ENCODE measurements at regions not wholly inside any gene's neighbourhood (a gene's known extent, or its start where the extent isn't known, plus 50 kb on each side); places are given as distances from the start of the nearest gene placed in this dataset.
"Not testable (repeated sequence)": the region's sequence is repeated elsewhere in the genome, so short reads cannot be mapped to it uniquely, and the experiment has no call there.

DNA sequence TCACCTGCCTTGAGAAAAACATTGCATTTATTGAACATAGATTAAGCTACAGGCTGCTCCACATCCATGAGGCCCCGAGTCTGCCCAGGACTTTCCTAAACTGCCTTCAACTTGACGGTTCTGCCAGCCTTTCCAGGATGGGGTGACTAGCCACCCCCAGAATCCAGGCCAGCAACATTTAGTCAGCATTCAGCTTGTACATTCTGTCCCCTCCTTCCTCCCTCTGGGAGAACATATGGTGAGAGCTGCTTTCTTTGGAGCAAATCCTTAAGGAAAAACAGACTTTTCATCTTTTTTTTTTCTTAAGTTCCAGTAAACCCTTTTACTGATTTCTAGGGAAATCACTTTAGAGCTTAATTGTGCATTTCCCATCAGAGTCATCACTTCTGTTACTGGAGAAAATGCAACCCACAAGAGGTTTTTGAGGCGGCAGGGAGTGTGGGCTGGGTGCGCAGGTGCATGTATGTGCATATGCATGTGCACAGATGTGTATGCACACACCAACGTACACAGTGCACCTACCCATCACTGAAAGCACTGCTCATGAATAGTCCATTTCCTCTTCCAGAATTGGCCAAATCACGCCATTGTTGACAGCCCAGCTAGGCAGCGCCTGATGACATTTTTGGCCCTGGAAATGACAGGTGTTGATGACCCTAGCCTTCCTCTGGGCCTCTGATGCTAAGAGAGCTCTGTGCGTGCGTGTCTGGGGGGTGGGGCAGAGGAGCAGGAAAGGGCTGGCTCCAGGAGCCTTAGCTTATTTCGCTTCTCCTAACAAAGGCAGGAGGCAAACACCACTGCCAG is 145.6 kb downstream of the HSD17B3 start:
- DNase-seq (ENCODE audit: low read depth): peak; percentile 36

DNA sequence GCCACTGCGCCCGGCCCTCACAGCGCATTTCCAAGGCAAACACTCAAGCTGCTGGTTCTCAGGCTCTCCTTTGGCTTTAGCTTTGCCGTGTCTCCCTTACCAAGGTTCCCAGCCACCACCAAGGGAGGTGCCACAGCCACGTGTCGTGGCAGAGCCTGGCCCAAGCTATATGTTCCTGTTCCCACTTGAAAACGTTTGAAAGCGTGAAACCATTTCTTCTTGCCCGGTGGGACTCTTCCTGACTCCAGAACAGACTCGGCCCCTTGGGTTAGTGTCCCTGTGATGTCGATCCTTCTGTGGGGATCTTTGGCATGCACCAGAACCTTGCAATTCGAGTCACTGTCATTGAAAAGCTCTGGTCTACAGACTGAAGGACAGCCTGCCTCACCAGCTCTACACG is 147.9 kb downstream of the HSD17B3 start:
- no peak for DNase-seq (ENCODE audit: low read depth)

DNA sequence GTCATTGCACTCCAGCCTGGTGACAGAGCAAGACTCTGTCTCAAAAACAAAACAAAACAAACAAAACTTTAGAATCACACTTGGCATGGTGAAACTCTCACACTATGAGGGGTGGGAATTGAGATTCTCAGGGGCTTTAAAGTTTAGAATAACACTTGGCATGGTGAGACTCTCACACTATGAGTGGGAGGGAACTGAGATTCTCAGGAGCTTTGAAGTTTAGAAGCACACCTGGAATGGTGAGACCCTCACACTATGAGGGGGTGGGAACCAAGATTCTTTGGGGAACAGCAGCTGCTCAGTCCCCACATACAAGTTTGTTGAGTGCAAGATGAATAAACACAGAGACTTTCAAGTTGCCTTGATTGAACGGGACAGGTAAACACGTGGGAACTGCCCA is 149.4 kb downstream of the HSD17B3 start:
- no peak for DNase-seq (ENCODE audit: low read depth)

DNA sequence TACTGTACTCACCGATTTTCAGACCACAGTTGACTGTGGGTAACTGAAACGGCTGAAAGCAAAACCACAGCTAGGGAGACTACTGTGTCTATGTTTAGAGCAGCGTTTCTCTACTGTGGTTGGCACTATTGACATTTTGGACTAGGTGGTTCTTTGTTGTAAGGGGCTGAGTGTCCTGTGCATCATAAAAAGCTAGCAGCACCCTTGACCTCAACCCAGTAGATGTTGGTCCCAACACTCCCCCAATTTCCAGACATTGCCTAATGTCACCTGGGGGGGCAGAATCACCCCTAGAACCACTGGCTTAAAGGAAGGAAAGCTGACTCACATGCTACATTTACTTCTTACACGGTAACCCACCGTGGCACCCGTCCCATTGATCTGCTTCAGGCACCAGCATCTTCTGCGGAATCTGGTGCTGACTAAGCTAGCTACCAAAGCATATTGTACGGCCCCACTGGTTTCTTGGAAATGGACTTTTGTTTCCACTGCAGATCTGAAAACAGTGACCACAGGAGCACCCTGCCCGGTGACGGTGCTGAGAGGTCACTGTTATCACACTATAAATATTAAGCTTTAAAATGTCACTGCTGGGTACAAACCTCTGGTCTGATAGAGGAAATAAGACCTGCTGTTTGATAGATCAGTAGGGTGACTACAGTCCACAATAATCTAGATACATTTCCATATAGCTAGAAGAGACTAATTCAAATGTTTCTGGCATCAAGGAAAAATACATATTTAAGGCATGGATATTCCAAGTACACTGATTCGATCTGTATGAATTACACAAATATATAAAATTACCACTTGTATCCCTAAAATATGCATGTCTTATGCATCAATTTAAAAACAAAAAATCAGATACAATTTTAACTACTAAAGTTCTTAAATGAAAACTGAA is 151.4 kb downstream of the HSD17B3 start:
- DNase-seq (ENCODE audit: low read depth): no peak

DNA sequence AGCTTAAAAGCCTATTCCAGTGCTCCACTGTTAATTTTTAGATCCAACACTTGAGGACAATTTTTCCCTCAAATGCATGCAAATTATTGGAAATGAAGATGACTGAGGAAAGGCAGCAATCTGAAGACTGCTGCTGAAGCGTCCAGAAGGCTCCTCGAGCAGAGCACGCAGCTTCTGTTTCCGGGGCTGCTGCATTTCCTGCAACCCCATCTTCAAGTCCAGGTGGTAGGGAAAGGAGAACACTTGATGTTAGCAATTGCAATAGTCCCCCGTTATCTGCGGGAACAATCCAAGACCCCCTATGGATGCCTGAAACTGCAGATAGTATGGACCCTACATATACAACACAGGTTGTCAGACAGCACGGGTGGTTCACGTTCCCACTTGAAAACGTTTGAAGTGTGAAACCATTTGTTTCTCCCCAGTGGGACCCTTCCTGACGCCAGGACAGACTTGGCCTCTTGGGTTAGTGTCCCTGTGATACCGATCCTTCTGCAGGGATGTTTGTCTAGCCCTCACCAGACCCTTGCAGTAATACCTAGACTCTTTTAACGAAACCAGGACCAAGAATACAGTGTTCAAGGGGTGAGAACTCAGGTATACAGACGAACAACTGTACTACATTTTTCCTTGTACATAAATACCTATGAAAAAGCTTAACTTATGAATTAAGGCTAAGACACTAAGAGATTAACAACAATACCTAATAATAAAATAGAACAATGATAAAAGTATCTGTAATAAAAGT is 152.3 kb downstream of the HSD17B3 start:
- no peak for DNase-seq (ENCODE audit: low read depth)

DNA sequence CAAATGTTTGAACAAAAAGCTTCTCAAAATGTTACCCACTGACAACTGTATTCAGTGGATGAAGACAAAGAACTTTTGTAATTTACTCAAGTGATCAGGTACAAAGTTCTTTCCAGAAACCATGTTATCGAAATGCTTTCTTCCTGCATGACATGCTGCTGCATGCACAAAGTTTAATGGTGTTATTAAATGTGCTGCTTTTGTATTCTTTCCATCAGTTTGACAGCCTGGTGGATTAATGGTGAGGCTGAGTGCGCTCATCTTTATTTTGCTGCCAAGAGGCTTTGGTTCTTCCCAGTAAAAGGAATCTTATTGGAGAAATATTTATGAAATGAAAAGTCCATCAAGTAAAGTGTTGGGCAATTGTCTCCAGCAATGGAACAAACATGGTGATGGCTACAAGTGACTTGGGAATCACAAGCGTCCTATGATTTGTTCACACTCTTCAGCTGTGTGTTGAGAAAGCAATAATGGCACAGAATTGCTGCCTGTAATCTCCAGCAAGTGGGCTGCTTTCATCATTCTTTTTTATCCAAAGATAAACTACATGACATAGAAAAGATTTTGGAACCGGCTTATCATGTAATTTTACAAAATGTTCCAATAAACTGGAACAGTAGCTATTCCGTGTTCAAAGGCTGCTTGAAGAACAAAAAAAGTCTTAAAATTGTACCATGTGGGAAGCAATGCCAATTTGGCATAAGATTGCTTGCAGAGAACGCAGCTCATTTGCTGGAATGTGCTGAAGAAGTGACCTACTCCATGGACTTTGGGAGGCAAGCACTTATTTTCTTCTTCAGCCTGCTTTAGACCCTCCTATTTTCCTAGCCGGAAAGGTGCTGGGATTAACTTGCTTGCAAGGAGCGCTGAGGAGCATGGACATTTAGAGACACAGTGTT is 153.1 kb downstream of the HSD17B3 start:
- DNase-seq (ENCODE audit: low read depth): no peak

DNA sequence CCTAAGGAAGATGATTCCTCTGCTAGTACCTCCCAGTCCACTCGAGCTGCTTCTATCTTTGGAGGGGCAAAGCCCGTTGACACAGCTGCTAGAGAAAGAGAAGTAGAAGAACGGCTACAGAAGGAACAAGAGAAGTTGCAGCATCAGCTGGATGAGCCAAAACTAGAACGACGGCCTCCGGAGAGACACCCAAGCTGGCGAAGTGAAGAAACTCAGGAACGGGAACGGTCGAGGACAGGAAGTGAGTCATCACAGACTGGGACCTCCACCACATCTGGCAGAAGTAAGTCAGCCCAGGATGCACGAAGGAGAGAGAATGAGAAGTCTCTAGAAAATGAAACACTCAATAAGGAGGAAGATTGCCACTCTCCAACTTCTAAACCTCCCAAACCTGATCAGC is 154.9 kb downstream of the HSD17B3 start:
- DNase-seq (ENCODE audit: low read depth): not testable (repeated sequence)

DNA sequence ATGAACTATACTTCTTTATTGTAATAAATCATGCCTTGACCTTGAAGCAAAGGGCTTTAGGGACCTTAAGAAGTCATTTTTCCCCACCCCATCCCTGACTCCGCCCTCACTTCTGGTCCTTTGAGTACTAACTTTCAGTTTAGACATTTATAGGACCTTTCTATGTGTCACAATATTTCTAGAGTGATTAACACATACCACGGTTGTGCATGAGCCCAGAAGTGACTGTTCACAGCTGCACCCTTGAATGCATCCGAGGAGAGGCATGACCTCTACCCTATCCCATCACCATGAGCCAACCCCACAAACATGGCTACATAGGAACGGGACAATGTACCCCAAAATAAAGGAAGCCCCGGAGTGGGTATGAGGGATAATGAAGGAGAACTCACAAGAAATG is 160.3 kb downstream of the HSD17B3 start:
- DNase-seq (ENCODE audit: low read depth): no peak

DNA sequence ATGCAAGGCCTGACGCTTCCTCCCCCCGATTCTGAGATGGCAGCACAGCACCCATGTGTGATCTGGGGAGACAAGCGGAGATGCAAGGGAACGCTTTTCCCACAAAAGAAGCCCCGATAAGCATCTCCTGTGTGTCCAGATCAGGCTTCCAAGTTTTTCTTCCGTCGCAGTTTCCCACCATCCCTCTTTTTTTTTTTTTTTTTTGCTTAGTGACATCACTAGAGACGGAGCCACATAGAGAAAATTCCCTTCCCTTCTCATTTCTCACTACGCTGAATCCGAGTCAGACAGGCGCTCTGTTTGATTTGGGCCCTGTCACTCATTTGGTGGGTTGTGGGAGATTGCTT is 160.9 kb downstream of the HSD17B3 start:
- no peak for DNase-seq (ENCODE audit: low read depth)

DNA sequence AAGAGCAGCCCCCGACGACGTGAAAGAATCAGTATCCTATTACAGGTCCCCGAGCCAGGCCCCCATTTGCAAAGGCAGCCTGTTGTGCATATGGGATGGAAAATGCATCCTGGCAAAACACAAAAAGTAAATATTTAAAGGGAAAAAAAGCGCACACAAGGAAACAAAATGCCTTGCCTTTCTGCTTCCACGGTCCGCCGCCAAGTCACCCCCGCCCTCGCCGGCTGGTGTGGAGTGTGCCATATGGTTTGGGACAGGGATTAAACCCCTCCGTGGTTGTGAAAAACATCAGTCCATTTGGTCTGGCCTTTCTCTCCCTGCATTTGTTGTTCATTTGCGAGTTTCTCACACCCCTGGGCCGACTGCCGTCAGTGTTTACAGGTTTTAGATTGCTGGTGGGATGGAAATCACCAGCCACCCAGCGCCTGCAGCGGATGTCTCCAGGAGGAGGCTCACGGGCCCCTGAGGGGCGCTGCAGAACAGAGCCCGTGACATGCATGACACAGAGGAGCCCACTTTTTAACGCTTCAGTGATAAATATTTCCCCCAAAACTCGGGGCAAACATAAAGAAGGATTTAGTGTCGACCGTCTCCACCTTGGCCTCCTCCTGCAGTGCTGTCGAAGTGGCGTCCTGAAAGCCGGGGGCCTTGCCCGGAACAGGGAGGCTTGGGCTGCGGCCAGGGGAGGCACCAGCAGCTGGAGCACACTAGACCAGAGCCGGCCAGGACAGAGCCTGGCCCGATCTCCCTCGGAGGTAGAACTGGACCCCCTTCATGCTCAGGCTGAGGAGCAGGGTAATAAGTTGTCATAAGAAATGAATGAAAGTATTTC is 161.5 kb downstream of the HSD17B3 start:
- no peak for DNase-seq (ENCODE audit: low read depth)

DNA sequence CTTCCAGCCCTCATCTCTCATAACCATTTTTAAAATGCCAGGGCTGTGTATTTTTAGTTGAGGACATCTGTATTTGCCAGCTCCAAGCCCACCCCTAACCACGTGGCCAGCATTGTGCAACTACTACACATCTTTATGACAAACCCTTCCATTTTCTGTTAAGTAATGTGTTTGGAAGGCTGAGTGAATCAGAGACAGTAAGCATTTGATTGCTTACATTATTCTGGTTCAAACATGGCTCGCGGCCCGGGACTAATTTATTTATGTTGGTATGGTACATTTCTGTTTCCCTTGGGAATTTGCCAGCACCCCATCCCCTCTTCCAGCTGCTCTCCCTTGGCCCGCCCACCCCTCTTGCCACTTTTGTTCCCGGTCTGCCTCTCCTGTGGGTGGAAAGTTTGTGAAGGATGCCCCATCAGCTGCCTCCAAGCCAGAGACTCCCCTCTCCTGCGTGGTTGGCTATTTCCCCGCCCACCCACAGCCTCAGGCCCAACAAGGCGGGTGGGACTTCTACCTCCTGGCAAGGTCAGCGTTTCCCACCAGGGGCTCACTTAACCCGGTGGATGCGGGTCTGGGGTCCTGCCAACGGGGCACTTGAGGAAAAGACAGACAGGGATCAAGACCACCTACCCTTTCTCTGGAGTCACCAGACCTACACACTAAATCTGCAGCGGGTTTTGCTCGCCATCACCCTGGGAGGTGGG is 162.2 kb downstream of the HSD17B3 start:
- peak; percentile 81 for DNase-seq (ENCODE audit: low read depth)

DNA sequence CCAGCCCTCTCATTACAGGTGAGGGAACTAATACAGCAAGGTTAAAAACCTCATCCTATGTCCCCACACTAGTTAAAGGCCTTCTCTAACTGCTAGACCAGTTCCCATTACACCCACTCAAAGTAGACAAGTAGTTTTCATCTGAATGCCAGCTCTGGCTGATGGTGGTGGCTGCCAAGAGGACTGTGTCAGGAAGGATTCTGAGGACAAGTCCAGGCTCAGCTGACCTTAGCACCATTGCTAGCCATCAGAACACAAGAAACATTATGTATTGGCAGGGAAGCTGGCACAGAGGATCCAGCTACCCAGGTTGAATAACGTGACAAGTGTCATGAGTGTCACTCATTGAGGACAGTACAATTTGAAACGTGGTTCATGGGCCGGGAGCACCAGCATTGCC is 163.4 kb downstream of the HSD17B3 start:
- DNase-seq (ENCODE audit: low read depth): no peak

DNA sequence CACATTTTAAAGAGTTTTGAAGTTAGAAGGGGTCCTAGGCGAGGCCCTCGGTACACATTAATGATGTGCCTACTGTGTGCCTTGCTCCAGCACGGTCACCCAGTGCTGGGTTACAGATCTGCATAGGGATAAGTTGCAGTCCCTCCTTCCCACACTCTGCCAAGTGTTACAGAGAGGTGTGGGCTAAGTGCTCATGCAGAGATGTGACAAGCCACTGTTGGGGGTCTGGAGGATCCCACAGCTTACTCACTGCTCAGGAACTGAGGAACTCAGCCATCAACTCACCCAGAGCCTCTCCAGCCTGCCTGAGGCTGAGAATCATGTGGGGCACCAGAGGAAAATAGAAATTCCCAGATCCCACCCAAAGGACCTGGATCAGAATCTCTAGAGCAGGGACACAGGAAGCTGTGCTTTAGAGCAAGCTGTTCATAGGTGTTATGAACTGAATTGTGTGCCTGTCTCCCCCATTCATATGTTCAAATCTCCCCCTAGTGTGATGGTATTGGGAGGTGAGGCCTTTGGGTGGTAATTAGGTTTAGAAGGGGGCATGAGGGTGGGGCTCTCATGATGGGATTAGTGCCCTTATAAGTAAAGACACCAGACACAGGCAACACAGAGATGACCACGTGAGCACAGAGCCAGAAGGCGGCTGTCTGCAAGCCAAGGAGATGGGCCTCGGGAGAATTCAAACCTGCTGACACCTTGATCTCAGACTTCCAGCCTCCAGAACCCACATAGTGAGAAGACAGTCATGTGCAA is 164.1 kb downstream of the HSD17B3 start:
- no peak for DNase-seq (ENCODE audit: low read depth)

DNA sequence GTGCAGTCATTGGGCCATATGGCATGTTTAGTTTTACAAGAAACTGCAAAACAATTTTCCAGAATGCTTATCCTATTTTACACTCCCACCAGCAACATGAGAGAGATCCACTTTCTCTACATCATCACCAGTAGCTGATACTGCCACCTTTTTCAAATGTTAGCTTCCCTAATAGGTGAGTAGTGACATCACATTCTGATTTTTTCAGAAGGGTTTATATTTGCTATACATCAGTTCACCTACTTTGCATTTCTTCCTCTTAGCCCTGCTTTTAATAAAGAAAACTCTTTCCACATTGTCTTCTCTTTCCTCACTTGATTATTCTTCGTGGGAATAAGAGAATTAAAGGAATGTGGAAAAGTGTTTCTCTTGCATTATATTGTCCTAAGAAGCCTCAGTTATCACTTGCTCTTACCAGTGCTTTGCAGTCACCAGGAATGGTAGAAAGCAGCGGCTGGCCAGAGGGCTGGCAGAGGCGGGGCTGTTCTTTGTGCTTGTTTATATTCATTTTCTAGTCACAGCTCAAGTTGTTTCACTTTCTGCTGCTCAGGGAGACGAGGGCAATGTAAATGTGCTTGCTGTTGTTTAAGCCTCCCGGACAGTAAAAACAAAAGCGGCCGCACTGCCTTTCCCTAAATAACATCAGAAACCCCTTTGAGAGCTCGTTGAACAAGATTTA is 164.8 kb downstream of the HSD17B3 start:
- DNase-seq (ENCODE audit: low read depth): peak; percentile 45

DNA sequence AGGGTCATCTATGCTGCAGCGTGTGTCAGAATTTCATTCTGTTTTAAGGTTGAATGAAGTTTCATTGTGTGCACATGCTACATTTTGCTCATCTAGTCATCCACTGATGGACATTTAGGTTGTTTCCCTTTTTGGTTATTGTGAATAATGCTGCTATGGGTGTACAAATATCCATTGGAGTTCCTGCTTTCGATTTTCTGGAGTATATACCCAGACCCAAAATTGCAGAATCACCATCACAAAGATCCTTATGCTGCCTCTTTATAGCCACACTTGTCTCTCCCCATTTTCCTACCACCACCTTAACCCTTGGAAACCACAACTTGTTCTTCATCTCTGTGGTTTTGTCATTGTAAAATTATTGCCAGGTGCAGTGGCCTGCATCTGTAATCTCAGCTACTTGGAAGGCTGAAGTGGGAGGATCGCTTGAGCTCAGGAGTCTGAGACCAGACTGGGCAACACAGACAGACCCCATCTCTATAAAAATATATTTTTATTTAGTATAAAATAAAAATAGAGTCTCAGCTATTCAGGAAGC is 166.2 kb downstream of the HSD17B3 start:
- no peak for DNase-seq (ENCODE audit: low read depth)

DNA sequence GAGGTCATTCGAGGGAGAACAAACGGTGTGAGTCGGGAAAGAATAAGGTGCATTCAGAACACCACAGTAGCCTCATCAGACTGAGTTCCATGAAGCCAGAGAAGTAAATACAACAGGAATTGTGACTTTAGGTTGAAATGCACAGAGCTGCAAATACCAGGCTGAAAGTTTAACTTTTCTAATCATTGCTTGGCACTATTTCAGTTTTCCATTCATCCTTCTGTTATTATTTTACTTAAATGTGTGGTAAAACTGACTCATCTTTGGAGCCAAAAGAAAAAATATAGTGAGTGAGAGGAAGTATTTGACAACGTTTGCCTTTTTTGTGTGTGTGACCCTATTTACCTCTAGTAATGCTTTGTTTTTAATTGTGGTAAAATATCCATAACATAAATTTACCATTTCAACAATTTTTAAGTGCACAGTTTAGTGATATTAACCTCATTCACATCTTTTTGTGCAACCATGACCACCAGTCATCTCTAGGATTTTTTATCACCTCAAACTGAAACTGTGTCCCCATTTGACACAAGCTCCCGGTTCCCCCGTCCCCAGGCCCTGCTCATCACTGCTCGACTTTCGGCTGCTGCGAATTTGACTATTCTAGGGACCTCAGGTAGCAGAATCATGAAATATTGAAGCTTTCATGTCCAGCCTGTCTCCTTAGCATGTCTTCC is 166.8 kb downstream of the HSD17B3 start:
- DNase-seq (ENCODE audit: low read depth): peak; percentile 65

DNA sequence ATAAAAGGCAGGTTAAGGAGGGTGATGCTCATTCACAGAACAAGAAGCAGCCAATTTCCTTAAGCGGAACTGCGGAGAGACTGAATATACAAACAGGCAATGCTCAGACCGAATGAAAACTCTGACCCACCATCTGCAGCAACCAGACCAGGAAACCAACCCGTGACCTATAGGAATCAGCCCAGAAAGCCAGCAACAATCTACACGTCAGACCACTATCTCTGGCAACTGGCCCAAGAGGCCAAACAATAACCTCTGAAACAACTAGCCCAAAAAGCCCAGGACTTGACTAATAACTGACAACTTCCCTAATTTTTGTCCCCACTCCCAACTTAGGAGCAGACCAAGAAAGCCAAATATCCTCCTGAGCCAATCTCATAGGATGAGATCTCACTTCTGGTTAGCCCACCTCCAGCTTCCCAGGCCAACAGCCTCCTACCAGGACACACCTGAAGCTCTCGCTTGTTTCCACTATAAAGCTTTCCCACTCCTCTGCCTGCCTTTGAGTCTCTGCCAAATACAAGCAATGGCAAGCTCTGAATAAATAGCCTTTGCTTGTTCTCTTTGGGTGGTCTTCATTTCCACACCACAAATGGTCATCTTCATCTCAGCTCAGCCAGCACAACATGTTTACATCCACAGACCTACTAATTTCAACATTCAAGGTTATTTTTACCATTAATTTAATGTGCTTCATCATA is 168.5 kb downstream of the HSD17B3 start:
- DNase-seq (ENCODE audit: low read depth): no peak

Measured in stromal cell of bone marrow (primary cell).